T follicular helper cell (primary cell): ENCODE measurements at regions not wholly inside any gene's neighbourhood (a gene's known extent, or its start where the extent isn't known, plus 50 kb on each side); places are given as distances from the start of the nearest gene placed in this dataset.

Experiments used
- DNase-seq: peaks from one replicate; pipeline ENCODE4 v3.0.0-alpha.2; 2020; ENCODE audit warnings: low read depth

DNA sequence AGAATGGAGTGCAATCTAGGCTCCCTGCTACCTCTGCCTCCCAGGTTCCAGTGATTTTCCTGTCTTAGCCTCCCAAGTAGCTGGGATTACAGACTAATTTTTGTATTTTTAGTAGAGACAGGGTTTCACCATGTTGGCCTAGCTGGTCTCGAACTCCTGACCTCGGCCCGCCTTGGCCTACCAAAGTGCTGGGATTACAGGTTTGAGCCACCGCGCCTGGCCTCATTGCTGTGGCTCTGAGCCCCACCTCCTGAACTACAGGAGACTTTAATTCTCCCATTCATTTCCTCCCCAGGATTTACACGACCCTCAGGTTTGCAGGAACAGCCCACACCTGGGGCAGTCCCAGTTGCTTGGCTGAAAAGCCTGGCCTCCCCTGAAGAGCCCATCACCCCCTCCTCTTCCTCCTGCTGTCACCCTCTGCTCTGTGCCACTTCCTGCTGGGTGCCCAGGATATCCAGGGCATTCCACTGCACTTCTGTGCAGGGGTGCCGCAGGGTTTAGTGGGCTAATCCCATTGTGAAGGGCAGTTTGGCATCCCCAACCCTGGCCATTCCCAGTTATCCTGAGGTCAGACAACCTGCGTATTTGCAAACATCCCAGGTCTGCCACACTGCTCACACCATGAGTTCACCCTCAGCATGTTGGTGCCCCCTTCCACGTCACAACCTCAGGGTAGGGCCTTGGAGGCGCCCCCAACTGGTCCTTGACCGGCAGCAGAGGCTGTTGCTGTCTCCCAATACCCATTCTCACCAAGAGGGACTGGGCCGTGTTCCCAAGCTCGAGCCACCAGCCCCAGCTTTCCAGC, 265.0 kb upstream of the IRX4 start:
- DNase-seq = no peak

DNA sequence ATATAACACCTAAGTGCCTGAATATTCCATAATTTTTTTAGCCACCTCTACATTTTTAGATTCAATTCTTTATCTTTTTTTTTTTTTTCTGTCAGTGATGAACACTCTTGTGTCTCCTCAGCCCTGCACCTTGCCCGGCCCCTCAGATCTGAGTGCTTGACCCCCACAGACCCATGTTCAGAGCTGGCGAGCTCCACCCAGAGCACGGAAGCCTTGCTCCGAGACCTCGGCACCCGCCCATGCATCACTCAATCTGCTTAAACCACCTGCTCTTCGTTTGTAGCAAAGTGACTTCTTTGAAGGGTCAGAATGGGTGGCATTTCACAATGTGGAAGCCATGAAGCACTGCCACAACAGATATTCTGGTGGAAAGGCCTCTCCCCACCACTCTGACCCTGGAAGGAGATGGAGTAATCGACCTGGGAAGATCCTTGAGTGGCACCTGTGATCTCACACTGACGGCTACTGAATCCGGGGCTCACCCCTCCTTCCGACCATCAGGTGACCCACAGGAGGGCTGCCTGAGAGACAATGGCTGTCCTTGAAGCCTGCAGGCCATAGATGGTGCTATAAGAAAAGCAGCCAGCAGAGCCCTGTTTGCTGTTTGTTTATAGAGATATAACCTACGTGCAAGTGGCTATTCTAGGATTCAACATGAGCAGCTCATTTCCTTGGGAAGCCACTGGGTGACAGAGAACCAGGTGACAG, 261.1 kb upstream of the IRX4 start:
- DNase-seq = no peak

- DNase-seq = no peak
Measured at GRCh38 chr5:2143088-2143487, 260.4 kb upstream of the IRX4 start.

DNA sequence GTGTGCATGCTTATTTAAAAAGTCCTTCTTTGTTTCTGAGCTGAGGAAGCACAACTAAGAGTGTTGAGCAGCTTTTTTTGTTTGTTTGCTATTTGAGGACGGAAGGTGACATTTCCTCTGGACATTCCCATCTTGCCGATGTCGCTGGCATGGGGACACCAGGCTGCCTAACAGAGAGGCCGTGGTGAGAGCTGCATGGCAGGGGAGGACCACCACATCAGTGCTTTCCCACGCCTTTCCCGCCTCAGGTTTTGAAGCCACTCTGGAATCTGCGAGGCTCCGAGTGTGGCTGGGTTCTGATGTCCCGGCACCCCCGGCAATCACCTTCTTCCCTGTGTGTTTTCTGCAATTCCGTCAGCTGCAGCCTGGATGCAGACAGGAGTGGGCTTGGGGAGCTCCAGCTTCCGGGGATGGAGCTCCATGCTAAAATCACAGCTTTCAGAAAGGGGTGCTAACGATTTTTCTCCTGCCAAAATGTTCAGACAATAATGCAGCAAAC, 259.8 kb upstream of the IRX4 start:
- no peak for DNase-seq

- no peak for DNase-seq
Measured at GRCh38 chr5:2141254-2142000, 258.7 kb upstream of the IRX4 start.

DNA sequence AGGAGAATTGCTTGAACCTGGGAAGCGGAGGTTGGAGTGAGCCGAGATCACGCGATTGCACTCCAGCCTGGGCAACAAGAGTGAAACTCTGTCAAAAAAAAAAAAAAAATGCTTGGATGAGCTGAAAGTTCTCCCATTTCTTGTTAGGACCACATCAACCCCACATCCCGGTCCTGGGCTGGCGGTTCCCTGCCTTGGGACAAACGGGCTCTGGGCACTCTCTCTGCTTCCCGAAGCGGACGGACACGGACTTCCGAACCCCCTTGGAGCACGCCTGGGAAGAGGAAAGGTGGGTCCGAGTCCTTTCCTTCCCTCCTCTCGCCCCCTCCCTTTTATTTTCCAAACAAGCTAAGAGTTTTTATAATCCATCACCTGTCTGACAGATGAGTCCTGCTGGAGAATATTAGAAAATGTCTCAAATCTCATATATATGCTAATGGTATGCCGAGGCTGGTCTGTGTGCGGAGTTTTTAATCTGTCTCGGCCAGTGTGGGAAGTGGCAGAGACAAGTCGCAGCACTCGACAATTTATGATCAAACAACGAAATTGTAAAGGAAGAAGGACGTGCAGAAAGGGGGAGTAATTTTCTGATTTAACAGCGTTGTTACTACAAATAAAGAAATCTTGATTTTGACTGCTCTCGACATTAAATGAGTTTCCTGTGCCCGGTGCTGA, 257.9 kb upstream of the IRX4 start:
- DNase-seq = no peak

DNA sequence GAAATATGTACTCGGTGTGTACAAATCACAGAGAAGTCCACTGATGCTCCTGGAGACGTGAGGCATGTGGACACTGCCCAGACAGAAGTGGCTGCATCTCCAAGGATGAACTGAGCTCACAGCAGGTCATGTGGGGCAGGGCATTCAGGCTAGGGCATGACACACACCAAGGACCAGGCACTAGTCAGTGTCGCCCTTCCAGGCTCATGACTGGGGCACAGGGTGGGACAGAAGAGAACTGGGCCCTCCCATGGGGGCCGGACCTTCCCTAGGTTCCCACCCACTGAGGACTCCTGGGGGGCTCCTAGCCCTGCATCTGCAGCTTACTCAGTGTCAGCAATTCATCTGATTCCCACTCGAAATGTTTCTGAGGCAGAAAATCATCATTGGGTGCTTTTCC, 256.8 kb upstream of the IRX4 start:
- no peak for DNase-seq

- no peak for DNase-seq
Measured at GRCh38 chr5:2138896-2139295, 256.2 kb upstream of the IRX4 start.

DNA sequence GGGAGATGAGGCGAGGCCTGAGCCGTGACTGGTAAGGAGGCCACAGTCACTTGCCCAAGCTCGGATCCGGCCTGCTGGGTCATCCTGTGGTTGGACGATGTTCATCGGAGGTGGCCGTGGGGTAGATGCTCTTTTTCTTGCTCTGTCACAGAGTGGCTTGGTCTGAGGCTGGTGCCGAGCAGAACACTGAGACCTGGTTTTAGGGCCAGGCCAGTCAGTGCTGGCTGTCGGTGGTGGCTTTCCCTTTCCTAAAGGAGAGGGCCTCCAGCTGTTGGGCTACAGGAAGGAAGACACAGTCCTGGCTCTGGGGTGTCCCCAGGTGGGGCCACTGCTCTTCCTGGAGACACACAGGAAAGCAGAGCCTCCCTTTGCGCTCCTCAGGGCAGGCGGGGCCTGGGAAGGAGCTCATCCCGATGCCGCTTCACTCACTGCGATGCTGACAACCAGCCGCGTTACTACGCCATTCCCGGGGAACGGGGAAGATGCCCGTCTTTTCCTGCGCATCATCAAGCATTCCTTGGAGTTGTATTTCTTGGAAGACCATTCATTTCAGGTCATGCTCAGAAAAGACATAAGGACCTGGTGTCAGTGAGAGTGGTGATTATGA, 254.8 kb upstream of the IRX4 start:
- DNase-seq = no peak

DNA sequence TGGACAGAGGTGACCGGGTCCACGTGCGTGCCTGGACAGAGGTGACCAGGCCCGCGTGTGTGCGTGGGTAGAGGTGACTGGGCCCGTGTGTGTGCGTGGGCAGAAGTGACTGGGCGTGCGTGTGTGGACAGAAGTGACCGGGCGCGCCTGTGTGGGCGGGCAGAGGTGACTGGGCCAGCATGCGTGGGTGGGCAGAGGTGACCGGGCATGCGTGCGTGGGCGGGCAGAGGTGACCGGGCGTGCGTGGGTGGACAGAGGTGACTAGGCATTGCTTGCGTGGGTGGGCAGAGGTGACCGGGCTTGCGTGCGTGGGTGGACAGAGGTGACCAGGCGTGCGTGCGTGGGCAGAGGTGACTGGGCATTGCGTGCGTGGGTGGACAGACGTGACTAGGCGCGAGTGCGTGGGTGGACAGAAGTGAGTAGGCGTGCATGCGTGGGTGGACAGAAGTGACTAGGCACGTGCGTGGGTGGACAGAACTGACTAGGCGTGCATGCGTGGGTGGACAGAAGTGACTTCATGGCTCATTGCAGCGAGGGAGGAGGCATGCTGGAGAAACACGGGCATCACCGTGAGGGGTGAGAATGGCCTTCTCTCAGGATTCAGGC, 254.1 kb upstream of the IRX4 start:
- DNase-seq = no peak

DNA sequence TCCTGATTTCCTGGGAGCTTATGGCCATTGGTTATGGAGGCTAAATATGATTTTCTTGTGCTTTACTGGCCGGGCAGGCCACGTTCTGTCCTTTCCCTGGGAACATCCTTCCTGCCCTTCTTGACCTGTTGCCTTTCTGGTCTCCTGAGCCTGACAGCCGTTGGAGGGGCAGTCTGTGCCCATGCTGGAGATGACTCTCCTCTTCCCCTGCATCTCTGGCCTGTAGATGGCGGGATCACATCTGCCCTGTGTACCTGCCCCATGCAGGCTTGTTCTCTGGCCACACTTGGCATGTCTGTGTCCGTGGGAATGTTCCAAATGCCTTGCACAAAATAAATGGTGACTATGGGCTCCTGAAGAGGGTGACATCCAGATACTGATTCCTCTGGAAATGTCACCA, 253.1 kb upstream of the IRX4 start:
- DNase-seq = no peak

DNA sequence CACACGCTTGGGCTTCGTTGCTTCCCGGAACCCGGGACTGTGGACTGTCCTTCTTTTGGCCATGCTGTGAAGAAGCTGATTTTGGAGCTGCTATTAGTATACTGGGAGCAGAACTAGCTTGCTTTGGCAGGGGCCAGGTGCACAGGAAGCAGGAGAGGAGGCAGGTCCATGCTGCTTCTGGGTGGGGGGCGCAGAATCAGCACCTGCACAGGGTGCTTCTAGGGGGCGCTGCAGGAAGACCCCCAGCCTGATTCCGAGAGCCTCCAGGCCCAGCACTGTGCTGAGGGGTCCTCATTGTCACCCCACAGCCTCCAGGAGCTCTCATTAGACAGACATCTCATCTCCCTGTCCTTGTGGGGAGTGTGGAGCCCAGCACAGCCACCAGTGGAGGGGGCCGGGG, 252.6 kb upstream of the IRX4 start:
- no peak for DNase-seq

GRCh38 chr5:2134543-2135292, 252.0 kb upstream of the IRX4 start:
- no peak for DNase-seq

DNA sequence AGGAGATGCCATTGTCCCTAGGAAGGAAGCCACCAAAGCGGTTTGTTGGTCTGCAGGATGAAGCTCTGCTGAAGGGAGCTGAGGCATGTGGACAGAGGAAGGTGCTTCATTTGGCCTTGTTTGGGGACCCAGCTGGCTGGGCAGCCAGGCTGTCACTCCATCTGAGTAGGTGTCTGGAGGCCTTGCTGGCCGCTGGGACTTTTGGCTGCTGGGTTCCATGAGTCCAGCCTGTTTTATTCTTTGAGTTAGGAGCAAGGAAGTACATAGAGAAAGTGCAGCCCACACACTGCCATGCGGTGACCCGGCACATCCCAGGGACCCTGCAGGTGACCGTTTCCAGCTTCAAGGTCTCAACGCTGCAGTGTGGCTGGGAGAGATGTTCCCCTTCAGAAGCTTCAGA, 251.2 kb upstream of the IRX4 start:
- DNase-seq = no peak

DNA sequence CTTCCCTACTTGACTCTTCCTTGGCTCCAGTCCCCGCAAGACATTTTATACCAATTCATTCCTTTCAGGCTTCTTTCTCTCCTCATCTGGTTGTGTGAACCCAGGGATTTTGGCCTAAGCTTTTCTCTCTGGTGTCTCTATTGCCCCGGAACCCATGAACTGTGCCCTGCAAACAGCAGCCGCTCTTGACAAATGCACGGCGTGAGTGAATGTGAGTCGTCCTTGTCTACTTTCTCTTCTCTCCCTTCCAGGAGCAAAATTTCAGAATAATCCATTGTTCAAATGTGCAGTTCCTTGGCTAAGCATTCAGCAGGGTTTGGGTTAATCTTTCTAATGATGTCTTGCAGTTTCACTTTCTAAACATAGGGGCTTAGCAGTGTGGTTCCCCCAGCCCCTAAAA, 250.4 kb upstream of the IRX4 start:
- DNase-seq = no peak

GRCh38 chr5:2132497-2132847, 249.7 kb upstream of the IRX4 start:
- no peak for DNase-seq

- no peak for DNase-seq
Measured at GRCh38 chr5:2131826-2132496, 249.2 kb upstream of the IRX4 start.

DNA sequence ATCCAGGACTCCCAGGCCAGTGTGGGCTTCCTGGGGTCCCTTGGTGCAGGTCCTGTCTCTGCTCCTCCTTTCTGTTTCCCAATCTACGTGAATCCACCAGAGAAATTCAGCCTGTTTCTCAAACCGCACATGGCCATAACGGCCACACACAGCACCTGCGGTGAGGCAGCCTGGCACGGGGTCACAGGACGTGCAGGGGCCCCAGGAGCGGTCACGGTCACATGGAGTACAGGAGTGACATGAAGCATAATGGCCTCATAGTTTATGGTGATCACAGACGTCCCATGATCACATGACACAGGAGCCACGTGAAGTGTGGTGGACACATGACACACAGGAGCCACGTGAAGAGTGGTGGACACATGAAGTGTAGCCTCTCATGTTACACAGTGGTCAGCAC, 248.5 kb upstream of the IRX4 start:
- no peak for DNase-seq

DNA sequence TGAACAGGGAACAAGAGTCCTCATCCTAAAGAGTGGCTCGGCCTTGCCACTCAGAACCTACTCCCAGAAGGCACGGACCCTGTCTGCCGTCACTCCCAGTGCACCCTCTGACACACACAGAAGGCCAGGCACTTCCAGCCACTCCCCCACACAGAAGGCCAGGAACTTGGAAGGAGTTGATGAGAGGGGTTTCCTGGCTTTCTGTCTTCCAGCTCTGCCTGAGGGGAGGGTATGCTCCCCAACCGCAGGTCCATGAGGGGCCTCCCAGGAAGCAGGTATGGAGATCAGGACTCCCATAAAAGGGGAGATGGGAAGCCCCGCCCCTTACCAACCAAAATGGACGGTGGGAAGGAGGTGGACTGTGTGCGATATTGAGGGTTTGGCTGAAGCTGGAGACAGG, 247.6 kb upstream of the IRX4 start:
- no peak for DNase-seq
